HG02884 (cell line): ENCODE measurements at regions not wholly inside any gene's neighbourhood (a gene's known extent, or its start where the extent isn't known, plus 50 kb on each side); places are given as distances from the start of the nearest gene placed in this dataset.
"Not testable (repeated sequence)": the region's sequence is repeated elsewhere in the genome, so short reads cannot be mapped to it uniquely, and the experiment has no call there.

ENCODE experiments used
- ATAC-seq: cut with Tn5 transposase; IDR thresholded peaks from one replicate; pipeline ENCODE4 v1.9.1; 2021; ENCODE audit warnings: mild to moderate bottlenecking, moderate library complexity; ENCODE audit not compliant: unreplicated experiment

GRCh38 chrX:8030361-8030760, 103.1 kb upstream of the PNPLA4 start:
- ATAC-seq = no peak

DNA sequence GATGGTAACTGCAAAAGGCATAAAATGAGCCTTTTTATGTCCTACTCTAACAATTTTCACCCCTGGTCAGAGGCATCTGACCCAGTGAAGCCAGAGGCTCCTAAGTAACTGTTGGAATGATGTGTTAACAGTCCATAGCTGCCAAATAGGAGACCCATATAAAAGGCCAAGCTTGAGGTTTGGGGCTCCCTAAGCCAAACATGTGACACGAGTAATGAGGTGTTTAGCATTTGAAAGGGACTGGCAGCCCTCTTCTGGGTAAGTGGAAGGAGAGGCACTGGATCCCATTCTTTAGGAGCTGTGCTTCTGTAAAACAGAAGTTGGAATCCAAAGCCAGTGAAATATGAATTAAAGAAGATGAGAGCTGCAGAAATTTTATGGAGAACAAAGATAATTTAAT, 100.6 kb upstream of the PNPLA4 start:
- no peak for ATAC-seq

- ATAC-seq = no peak
Observed at GRCh38 chrX:8025705-8026104, 98.5 kb upstream of the PNPLA4 start.

DNA sequence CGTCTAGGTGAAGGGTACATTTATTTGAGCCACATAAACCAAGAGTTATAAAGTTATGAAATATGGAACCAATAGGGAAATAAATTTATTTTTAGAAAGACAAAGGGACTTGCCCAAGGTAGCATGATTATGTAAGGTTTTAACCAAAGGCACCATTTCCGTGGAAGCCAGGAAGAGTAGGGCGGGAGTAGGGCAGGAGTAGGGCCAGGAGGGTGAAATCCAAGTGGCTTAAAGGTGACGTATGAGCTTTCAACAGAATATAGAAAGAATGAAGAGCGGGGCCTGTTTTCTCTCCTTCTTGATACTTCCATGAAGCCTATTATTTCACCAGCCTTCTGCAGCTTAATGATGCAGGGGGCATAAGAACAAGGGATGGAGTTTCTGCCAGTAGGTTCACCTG, 91.7 kb upstream of the PNPLA4 start:
- no peak for ATAC-seq

- ATAC-seq = no peak
Observed at GRCh38 chrX:8010105-8010504, 82.9 kb upstream of the PNPLA4 start.

DNA sequence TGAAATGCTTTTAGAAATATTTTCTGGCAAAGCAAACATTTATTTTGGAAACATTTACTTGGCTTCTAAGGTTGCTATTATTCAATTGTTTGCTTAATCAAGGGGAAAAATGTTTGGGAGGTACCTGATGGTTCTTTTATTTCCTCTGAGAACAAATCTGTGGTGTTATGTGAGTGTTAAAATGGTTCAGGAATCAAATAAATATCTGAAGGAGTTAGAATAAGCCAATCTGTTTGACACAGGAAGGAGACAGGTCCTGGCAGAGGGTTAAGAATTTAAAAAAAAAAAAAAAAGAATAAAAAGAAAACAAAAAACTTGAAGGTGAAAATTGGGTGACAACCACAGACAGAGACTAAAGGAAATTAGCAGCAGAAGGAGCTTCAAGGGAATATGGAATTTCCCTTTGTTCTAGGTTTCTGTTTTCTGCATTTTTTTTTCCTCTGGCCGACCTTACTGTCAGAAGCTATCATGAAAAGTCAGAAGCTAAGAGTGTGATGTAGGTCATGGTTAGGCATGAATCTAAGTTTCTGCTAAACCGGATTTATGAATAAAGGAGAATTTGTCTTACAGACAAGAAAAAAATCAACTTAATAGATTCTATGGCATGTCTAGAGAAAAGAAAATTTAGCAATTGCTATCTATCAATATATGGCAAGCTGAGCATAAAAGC, 78.6 kb upstream of the PNPLA4 start:
- no peak for ATAC-seq

DNA sequence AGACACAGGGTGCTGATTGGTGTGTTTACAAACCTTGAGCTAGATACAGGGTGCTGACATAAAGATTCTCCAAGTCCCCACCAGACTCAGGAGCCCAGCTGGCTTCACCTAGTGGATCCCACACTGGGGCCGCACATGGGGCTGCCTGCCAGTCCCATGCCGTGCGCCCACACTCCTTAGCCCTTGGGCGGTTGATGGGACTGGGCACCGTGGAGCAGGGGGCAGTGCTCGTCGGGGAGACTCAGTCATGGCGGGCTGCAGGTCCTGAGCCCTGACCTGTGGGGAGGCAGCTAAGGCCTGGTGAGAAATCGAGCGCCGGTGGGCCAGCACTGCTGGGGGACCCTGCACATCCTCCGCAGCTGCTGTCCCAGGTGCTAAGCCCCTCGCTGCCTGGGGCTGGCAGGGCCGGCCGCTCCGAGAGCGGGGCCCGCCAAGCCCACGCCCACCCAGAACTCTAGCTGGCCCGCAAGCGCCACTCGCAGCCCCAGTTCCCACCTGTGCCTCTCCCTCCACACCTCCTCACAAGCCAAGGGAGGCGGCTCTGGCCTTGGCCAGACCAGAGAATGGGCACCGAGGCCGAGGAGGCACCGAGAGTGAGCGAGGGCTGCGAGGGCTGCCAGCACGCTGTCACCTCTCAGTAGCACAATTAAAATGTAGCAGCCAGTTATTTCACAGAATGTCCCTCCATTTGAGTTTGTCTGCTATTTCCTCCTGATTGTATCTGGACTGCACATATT, 76.1 kb upstream of the PNPLA4 start:
- ATAC-seq = no peak

DNA sequence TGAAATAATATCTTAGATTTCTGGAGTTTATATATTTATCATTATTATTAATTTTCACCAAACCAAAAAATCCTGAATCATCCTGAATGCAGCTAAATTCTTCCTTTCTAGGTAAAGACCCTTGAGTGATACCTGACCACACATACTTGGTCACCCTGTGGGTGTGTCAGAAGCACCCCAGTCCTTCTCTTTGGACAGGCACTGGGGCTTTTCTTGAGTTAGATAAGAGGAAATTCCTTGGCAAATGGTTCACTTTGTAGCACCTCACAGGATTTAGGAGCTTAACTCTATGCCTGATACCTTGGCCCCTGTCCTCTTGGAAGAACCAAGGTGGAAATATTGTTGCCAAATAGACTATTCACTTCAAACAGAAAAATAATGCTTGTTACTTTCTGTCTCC, 69.6 kb upstream of the PNPLA4 start:
- no peak for ATAC-seq

DNA sequence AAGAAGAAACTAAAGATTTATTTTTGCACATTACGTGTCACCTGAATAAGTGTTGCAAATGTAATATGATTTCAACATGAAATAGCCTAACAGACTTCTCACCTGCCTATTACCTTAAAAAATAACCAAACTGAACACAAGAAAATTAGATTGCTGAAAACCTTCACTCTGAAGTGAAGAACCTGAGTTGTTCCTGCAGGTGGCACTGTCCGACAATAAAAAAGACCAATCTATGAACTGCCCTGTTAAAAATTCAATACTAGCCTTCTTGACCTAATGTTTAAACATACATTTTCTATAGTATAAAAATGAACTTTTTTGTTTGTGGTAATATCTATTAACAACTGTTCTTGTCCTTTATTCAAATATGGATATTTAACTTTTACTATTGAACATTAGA, 69.2 kb upstream of the PNPLA4 start:
- ATAC-seq = no peak

GRCh38 chrX:7993873-7994272, 66.7 kb upstream of the PNPLA4 start:
- no peak for ATAC-seq

- ATAC-seq = not testable (repeated sequence)
Observed at GRCh38 chrX:7988013-7988759, 61.0 kb upstream of the PNPLA4 start.

DNA sequence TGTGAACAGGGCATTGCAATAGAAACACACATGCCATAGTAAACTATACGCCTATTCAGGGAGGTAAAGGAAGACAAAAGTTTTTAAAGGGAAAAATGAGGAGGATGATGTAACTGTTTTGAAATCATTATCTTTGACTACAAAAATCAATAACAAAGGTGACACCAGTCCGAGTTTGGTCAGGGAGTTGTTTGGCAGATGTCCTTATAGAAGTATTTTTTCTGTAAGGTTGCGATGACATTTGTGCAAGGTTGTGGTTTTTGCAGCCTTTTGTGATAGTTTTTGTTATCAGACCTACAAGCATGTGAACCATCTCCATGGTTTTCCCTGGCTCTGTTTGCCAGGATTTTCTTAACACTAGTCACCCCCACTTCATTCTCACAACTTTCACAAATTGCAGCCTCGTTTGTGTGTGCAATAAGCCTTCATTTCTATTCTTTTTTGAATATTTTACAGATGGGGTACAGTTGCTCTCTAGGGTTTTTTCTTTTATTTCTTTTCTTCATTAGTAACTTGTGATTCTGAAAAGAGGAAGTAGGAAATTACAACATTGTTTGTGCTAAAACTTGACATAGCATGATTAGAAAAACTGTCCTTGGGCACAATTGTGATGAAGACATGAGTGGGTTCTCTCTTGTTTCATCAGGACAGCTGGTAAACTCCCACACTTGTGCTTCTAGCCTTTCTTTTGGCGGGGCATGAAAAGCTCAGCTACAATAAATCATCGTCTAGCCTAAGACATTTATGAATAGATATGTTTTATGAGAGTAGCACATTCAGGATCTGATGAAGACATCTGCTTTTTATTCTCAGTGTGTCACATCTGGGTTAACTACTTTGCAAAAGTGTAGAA, 60.2 kb upstream of the PNPLA4 start:
- peak; percentile 83 for ATAC-seq

GRCh38 chrX:7986738-7987137, 59.5 kb upstream of the PNPLA4 start:
- not testable (repeated sequence) for ATAC-seq

DNA sequence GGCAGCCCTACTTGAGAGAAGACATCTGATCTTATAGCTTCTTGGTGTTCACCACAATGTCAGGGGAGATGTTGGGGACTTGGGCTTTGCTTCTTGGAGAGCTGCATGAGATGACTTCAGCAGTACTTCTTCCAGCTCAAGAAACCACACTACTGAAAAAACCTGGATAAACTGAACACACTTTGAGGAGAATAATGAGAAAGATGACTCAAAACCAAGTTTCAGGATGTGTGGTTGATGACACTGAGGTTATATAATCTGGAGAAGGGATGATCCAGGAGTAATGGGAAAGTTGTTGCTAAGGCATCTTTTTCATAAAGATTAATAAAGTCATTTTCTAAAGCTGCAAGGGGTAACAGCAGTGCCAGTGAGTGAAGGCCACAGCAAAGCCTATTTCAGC, 58.4 kb upstream of the PNPLA4 start:
- ATAC-seq = no peak

GRCh38 chrX:7983581-7983980, 56.4 kb upstream of the PNPLA4 start:
- ATAC-seq = no peak
